GM12892 (cell line): ENCODE measurements at regions not wholly inside any gene's neighbourhood (a gene's known extent, or its start where the extent isn't known, plus 50 kb on each side); places are given as distances from the start of the nearest gene placed in this dataset.

Experiments
- POLR2A ChIP-seq: IDR thresholded peaks from 2 replicates; pipeline ENCODE4 v1.6.1; 2011; ENCODE audit warnings: low read depth, low read length, control low read depth
- POLR2AphosphoS5 ChIP-seq: IDR thresholded peaks from 2 replicates; pipeline ENCODE4 v1.6.1; 2011; ENCODE audit warnings: low read depth, low read length, control low read depth

DNA sequence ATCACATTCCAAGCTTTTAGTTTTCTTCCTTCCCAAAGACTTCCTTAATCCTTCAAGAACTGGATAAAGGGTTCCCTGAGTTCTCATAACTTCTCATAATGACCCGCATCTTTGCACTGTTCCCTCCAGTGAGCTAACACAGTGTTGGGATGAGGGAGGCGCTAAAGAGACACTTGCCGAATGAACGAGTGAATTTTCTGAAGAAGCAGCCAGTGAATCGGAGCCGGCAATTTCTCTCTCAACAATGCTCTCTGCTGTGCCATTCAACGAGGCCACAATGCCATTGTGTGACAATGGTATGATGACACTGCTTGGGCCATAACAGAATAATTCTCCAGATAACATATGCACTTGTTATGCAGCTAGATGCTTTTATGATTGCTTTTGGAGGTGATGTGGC lies 51.4 kb upstream of the ZFP42 start:
- no peak for TF ChIP-seq POLR2A
- TF ChIP-seq POLR2AphosphoS5: no peak
